ENCODE measurements at regions not wholly inside any gene's neighbourhood (a gene's known extent, or its start where the extent isn't known, plus 50 kb on each side); places are given as distances from the start of the nearest gene placed in this dataset.

DNA sequence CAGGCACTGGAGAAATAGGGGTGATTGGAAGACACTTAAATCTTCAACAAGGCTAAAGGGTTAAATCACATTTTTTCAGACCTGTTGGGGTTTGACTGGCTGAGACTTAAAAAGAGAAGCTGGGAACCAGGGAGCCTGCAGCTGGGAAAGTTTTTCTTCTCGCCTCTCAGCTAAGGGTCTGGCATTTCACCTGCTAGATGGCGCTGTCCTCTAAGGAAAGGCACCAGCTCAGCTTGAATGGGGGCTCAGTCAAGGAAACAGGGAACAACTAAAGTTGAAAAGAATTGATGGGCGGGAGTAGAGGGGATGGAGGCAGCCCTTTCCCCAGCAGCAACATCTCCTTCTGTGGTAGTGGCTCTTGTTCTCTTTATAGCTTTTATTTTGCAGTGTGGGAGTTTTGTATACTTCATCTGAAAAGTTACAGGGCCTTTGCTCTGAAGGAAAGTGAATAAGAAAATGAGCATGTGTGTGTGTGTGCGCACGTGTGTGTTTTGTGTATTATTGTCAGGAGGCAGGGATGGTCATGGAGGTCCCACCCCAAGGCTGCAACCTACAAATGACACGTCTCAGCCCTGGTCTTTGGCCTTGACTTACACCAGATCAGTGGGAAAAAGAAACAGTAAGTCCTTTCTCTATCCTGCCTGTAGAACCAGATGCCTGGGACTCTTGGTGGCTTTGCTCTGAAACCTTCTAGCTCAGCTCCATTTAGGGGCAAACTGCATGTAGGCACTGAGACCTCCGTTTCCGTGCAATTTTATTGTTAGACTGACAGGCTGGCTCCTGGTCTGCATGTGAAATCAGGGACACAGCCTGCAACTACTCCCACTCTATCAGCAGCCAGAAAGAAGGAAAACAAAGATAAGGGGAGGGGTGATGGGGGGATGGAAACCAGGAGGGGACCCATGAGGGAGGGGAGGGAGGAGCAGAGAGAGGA is 316.2 kb upstream of the CLINT1 start:
- peak; percentile 69 to 78 (median 78) for DNase-seq (ENCODE audit: low read depth in 3 of 3, low spot score in 2 of 3)

DNA sequence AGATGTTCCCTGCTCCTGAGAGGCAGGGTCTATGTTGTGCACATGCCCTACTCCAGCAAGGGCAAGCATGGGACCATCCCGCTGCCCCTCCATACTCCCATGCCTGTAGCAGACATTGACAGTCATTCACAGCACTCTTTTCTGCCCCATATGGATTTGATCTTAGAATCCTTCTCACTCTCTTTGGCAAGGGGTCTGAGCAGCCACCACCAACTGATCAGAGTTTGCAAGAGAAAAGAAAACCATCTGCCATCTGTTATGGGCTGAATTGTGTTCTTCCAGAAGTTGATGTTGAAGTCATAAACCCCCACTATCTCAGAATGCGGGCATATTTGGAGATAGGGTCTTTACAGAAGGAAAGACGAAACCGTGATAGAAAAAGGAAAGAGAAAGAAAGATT is 315.1 kb upstream of the CLINT1 start:
- DNase-seq (ENCODE audit: low read depth in 3 of 3, low spot score in 2 of 3): no peak

DNA sequence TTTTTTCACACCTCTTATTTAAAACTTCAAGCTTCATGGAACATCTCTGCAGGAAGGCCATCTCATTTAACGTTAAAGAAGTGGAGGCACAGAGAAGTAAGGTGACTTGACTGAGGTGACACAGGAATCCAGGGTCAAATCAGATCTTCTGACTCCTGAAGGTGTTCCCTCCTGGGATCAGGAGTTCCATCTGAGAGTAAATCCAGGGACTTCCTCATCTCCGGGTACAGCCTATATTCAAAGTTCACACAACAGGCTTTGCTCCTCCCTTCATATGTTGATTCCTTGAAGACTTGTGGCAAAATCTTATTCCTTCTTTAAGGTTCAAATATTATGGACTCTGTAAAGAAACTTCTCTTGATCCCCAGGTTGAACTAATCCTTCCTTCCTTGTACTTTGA is 313.1 kb upstream of the CLINT1 start:
- DNase-seq (ENCODE audit: low read depth in 3 of 3, low spot score in 2 of 3): no peak

DNA sequence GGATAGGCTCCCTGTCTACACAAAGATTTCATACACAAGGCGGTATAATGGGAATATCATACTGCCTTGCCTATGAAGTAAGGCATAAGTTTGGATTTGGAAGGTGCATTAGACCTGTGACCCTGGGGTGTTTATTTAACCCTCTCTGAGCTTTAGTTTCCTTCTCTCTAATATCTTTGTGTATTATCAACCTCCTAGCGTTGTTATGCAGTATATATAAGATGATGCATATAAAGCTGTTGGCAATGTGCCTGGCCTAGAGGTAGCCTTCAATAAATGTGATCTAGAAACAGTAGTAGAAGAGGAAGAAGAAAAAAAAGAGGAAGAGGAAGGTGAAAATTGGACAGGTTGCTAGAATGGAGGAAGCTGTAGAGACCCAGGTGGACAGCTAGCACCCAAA is 311.6 kb upstream of the CLINT1 start:
- DNase-seq (ENCODE audit: low read depth in 3 of 3, low spot score in 2 of 3): no peak

DNA sequence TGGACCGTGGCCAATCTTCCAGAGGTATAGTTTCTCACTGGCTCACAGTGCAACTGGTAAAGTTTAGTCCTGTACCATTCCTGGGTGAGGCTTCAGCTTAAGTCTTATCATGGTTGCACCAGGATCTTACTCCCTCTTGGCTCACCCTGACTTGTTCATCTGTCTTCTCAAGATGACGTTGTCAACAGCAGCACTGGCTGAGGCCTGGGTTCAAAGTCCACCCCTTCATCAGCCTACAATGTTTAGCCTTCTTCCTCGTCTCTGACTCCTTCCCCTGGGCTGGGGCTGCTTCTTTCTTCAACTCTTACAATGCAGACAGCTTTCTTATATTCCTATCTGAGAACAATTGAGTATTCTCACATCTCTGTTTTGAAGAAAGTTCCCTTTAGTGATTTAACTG is 311.1 kb upstream of the CLINT1 start:
- DNase-seq (ENCODE audit: low read depth in 3 of 3, low spot score in 2 of 3): no peak

DNA sequence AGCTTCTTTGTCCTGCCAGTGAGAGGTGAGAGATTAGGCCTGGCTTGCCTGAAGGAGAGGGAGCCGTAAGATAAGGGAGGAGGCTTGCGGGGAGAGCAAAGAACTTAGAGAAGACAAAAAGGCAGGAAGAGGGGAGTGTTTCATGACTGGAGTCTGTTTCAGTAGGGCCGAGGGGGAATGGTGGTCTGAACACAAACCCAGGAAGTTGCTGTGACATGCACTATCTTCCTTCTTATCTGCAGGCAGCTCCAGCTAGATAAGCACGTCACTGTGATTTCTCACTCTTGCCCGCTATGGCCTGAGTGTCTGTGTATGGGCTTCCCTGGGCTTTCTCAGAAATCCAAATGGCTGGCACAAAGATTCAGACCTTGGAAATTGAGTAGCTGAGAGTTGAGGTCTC is 307.5 kb upstream of the CLINT1 start:
- DNase-seq (ENCODE audit: low read depth in 3 of 3, low spot score in 2 of 3): no peak

DNA sequence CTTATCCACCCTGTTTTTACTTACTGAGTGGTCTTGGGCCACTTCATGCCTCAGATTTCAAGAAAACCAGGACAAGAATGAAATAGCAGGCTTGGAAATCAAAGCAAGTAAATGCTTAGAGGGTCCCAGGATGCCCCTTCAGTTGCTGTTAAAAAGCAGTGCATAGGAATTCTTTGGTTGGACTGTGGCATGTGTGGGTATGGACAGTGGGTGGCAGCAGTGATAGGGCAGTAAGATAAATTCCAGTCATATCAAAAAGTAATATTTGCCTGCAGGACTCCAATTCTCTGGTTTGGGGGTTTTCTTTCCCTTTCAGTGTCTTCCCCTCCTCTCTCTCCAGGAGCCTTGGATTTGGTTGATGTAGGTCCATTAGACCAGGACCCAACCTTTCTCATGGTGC is 306.7 kb upstream of the CLINT1 start:
- DNase-seq (ENCODE audit: low read depth in 3 of 3, low spot score in 2 of 3): no peak

DNA sequence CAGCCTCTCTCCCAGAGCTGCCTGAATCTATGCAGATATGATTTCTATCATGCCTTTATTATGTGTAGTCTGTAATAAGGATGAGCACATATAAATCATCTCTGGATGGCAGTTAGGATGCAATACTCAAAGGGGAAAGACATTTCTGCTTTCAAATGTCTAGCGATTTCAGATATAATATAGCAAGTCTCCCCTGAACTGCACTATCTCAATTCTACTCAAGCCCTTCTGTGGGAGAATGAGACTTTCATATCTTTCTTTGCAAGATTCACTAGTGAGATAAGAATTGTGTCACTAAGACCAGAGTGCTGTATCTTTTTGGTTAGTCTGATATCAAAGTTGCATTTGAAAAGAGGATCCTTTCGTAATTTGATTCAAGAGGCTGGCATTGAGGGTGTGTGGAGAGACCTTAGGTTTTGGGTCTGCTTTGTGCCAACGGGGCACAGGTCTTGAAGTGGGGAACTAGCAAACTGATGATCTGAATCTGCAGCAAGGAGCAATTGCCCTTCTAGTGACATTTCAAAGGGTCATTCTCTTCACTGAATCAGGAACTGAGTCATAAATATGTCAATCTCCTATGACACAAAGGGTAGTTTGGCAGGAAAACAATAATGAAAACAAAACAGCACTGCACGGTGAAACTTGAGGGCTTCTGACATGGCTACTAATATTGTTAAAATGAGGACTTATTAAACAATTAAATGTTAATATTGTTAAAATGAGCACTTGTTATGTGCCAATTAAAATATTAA is 305.5 kb upstream of the CLINT1 start:
- no peak for DNase-seq (ENCODE audit: low read depth in 3 of 3, low spot score in 2 of 3)

DNA sequence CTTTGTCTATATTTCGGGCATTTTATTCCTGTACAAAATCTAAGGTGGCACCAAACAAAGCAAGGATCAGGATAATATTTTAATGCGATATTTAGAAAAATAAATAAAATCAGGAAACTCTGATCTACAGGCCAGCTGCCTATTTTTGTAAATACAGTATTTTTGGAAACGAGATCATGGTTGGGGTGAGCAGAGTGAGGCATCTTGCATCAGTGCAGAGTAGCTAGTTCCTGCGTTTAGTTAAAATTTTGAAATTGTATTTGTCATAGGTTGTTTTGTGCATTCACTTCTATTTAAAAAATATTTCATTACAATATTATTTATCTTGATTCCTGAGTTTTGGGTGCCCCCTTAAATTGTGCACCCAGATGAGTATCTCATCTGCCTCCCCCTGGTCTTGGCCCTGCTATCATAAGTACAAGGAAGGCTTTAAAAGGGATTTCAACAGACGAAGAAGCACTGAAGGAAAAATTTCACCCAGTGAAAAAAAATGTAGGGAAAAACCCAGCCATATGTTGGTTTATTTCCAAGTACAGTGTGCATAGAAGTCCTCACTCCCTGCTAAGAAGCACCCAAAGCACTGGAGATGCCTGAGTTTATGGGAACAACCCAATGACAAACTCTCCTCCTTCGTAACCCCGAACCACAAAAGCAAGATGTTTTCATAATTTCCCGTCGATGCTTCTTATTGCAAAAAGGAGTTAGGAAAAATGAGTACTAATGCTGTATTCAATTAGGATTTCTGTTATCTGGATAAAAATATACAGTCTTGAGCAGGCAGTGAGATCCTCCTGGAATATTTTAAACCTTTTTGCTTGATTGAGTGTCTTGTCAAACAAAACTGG is 304.7 kb upstream of the CLINT1 start:
- DNase-seq (ENCODE audit: low read depth in 3 of 3, low spot score in 2 of 3): no peak

DNA sequence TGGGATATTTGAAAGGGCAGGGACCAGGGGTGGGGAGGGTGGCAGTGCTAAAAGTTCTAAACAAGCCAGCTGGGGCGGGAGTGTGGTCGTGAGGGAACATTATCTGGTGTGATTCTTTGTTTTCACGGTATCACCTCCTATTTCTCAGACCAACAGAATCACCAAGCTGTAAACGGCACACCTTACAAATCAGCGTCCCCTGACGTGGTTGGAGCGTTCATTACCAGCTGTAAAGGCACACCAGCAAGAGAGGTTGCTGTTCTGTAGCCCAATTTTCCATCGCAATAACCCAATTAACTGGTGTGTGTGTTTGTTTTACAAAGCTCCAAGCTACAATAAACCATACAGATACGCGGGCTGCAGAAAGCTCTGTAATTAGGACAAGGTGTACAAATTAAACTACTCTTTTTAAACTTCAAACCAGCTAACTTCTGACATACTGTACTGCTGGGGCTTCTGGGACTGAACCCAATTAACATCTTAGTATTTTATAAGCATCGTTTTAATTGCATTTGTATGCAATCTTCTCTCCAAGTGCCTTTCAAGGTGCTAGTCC is 303.6 kb upstream of the CLINT1 start:
- DNase-seq (ENCODE audit: low read depth in 3 of 3, low spot score in 2 of 3): no peak

DNA sequence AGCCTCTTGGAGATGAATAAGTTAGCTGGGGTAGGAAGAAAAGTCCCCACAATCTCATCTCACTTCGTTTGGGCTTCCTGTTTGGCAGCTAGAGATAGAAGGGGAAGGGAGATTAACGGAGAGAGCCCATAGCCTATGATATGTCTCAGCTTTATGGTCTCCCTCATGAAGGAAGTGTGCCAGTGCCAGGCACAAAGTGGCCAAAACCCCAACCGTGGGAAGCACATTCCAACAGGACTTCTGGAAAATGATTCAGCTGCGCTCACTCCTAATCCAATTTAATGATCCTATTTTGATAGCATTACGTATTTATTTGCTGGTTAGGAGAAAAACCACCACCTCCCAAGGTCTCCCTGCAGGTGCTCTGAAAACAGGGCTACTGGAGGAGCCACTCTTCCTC is 303.1 kb upstream of the CLINT1 start:
- DNase-seq (ENCODE audit: low read depth in 3 of 3, low spot score in 2 of 3): no peak

DNA sequence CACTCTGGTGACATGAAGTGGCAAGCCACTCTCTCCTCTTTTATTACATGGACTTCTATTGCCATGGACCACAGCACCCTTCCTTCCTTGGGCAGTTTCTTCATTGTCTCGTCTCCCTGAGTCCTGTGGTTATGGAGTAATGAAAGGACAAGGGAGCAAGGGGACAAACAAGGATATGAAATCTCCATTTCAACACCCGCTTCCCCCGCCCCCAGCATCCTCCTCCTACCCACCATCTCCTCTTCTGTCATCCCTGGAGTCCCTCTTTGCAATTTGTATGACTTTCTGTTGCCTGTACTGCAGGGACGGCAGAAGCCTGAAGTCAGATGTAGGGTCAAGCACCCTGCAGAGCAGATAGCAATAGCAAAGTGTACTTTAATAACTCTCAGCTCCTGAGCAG is 300.7 kb upstream of the CLINT1 start:
- DNase-seq (ENCODE audit: low read depth in 3 of 3, low spot score in 2 of 3): no peak

DNA sequence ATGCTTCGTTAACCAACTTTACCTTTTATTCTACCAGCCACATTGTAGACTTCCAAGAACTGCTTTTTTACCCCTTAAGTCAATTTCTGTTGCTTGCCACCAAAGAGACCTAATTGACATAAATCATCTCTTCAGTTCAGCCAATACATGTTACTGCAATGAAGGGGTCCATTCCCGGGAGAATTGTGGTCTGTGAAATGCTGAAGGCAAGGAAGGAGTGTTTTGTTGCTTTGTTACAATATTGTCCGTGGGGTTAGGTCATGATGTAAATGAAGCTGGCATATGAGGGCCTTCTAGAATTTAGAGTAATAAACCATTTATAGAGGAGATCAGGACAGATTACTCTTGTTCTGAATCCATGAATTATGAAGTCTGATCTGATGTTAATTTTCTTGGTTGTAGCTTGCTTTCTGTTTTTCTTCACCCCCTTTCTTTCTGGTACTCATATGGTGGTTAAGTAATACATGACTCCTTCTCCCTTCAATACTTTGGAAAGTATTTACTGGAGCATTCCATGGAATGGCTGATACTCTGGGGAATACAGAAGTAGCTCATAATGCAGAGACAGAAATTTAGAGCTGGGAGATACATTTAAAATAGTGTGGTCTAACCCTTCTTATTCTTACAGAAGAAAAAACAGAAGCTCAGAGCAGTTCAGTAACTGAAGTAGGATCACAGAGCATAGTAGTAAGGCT is 297.0 kb upstream of the CLINT1 start:
- DNase-seq (ENCODE audit: low read depth in 3 of 3, low spot score in 2 of 3): no peak

DNA sequence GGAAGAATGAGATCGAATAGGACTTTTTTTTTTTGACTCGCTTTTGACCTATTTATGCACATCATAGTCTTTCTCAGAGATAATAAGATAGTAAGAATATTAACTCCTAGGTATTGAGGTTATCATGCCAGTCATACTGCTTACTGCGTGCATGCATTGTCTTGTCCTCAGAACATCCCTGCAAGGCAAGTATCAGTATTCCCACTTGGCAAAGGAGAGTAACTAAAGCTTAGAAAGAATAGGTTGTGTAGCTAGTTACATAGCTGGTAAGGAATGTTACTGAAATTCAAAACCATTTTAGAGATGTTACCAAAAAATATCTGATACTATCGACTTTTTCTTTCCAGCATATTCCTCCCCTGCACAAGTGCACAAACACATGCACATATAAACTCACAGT is 296.1 kb upstream of the CLINT1 start:
- no peak for DNase-seq (ENCODE audit: low read depth in 3 of 3, low spot score in 2 of 3)

DNA sequence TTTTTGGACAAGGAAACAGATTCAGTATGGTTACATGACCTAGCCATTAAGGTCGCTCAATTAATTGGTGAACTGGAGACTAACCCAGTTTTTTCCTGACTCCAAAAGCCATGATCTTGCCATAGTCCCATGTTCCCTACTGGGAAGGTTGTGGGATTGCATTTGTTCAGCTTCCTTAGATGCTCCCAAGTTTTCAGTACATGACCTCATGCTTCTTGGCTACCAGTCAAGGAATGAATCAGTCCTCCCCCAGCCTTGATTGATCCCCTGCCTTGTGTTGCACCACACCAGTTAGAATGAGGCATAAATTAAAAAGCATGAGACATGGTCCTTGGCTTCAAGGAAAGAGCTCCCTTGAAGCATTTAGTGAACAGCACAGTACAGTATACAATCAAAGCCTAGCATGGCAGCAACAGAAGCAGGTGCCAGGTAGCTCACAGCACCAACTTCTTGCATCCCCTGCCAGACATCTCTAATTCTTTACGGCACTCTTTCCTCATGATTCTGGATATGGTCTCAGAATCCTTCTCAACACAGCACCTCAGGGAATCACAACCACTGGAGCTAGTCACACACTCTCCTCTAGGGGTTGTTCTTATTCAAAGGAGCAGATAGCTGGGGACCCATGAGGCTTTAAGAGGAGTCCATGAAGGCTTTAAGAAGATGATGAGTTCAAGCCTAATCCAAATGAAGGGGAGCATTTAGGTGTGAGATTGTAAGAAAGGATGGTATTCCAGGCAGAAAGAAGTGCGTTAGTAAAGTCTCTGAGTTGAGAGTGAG is 295.5 kb upstream of the CLINT1 start:
- no peak for DNase-seq (ENCODE audit: low read depth in 3 of 3, low spot score in 2 of 3)

DNA sequence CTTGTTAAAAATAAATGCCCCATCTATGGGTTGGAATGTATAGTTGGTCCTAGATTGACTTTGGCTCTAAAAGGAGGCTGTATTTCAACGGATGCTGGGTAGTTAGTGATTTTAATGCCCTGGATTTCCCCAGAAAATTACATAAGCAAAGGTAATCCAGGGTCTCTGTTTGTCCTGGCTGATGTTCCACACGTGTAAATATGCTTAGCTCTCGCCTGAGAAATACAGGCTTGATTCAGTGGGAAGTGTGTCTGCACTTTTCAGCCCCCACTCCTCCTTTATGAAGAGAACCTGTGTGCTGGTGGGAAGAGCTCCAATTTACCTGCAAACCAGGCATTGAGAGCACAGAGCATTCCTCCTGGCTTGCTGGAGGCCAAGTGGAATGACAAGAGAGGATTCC is 294.6 kb upstream of the CLINT1 start:
- no peak for DNase-seq (ENCODE audit: low read depth in 3 of 3, low spot score in 2 of 3)

DNA sequence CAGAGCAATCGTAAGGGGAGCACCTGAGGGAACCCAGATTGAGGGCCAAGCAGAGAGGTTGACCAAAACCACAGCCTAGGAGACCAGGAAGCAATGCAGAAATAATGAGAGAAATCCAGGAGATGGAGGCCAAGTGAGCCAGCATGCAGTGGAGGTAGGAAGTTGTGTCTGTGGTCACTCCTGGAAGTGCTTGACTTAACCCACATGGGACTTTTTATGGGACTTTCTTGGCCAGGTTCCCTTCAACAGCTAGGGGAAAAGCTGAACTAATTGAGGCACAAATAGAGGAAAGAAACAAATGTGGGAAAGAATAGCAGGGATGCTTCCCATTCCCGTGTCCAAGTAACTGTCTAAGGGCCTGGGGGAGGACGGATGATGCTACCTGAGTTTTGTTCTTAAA is 293.2 kb upstream of the CLINT1 start:
- DNase-seq (ENCODE audit: low read depth in 3 of 3, low spot score in 2 of 3): no peak

DNA sequence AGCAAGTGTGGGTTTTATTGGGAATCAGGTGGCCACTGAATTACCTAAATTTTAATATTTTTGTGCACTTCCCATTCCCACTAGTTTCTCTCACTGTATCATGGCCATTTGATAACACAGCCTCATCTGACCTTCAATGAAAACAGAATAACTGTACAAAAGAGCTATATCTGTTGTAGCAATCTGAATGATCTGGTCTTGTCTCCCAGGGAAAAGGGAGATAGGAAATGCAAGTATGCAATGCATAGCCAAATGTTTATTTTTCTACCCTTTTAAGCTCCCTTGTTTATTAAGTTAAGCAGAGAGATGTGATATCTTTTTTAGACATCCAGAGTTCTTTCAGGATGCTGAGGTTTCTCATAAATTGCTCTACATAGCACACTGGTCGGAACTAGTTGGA is 288.3 kb upstream of the CLINT1 start:
- DNase-seq (ENCODE audit: low read depth in 3 of 3, low spot score in 2 of 3): no peak

DNA sequence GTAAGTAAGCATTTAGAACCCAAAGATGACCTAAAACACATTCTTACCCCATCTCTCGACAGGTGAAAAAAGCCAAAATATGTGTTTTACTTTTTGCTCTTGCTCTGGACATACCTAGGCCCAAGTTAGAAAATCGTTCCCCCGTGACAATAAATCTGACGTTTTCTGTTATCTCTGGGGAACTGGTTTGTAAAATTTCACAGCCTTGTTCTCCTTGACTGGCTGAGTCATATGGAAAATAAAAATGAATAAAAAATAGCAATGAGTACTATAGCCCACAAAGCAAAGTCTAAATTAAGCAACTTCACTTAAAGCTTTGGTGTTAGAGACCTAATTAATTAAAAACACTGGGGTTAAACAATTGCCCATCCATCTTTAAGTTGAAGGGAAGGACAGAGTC is 286.9 kb upstream of the CLINT1 start:
- DNase-seq (ENCODE audit: low read depth in 3 of 3, low spot score in 2 of 3): no peak

DNA sequence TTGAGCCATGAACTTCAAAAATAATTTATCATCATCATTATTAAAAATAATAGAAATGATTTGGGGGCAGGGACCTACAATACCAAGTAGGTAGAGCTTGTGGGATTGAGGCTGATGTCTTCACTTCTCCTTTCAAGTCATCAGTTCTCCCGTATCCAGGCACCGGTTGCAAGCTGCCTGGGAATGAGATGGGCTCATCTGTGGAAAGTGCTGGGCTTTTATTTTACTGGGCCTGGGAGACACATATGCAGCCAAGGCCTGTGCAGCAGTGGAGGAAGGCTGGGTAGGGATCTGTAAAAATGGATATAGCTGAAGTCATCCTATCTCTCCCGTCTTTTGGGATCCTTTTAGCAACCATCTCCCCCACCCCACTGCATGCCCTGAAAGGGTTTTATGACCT is 284.1 kb upstream of the CLINT1 start:
- DNase-seq (ENCODE audit: low read depth in 3 of 3, low spot score in 2 of 3): no peak
